DND-41 (cell line): ENCODE measurements at regions not wholly inside any gene's neighbourhood (a gene's known extent, or its start where the extent isn't known, plus 50 kb on each side); places are given as distances from the start of the nearest gene placed in this dataset.

Source experiments
- ATAC-seq: fragments of 200-7000 bp; cut with Tn5 transposase; 3 replicates; pipeline ENCODE4 v1.9.1; 2021; ENCODE audit warnings: low read depth; ENCODE audit not compliant: insufficient read depth
- DNase-seq: peaks from one replicate; pipeline ENCODE4 v3.0.0-alpha.2; 2020
- H2AFZ ChIP-seq: 2 replicates; pipeline ENCODE4 v1.6.0; 2012; ENCODE audit warnings: low read depth, low read length
- H3K27ac ChIP-seq: 2 replicates; pipeline ENCODE4 v1.5.1; 2012; ENCODE audit warnings: low read length, inconsistent platforms
- H3K27me3 ChIP-seq: fragments of 200-600 bp; sonication (generic); 2 replicates; pipeline ENCODE4 v1.6.0; 2012; ENCODE audit warnings: low read length, mild to moderate bottlenecking, inconsistent platforms; ENCODE audit not compliant: insufficient read depth, poor library complexity
- H3K36me3 ChIP-seq: 2 replicates; pipeline ENCODE4 v1.5.1; 2012; ENCODE audit warnings: low read length, inconsistent platforms; ENCODE audit not compliant: insufficient read depth
- H3K4me1 ChIP-seq: 2 replicates; pipeline ENCODE4 v1.5.1; 2012; ENCODE audit warnings: mild to moderate bottlenecking, low read length; ENCODE audit not compliant: insufficient read depth
- H3K4me2 ChIP-seq: 2 replicates; pipeline ENCODE4 v1.6.0; 2012; ENCODE audit warnings: mild to moderate bottlenecking, moderate library complexity, low read length, inconsistent platforms; ENCODE audit not compliant: insufficient read depth
- H3K4me3 ChIP-seq, 2 experiments: fragments of 200-600 bp in 1 of 2; shearing (Covaris generic) in 1 of 2; 2 replicates each; pipeline ENCODE4 v1.5.1; 2012 to 2016; ENCODE audit warnings: inconsistent platforms in 2 of 2, low read length in 2 of 2, mild to moderate bottlenecking in 2 of 2, low read depth in 1 of 2, moderate library complexity in 1 of 2
- H3K79me2 ChIP-seq: 2 replicates; pipeline ENCODE4 v1.6.0; 2012; ENCODE audit warnings: low read length, inconsistent platforms; ENCODE audit not compliant: insufficient read depth
- H3K9ac ChIP-seq: 2 replicates; pipeline ENCODE4 v1.6.0; 2012; ENCODE audit warnings: low read depth, mild to moderate bottlenecking, inconsistent platforms, low read length, moderate library complexity
- H3K9me3 ChIP-seq: 2 replicates; pipeline ENCODE4 v1.5.1; 2012; ENCODE audit warnings: low read length, moderate library complexity, mild to moderate bottlenecking, inconsistent platforms; ENCODE audit not compliant: insufficient read depth, severe bottlenecking
- H4K20me1 ChIP-seq: 2 replicates; pipeline ENCODE4 v1.6.0; 2012; ENCODE audit warnings: low read length; ENCODE audit not compliant: insufficient read depth
- EZH2 ChIP-seq: IDR thresholded peaks from 3 replicates; pipeline ENCODE4 v1.6.1; 2012; ENCODE audit warnings: borderline replicate concordance, low read depth, mild to moderate bottlenecking, moderate library complexity, low read length, inconsistent platforms; ENCODE audit not compliant: severe bottlenecking
- TF ChIP-seq, protein P1 (sequence below): IDR thresholded peaks from 2 replicates; pipeline ENCODE4 v1.5.1; 2012; ENCODE audit warnings: borderline replicate concordance, low read length, moderate library complexity, mild to moderate bottlenecking; ENCODE audit not compliant: poor library complexity, severe bottlenecking; ENCODE audit errors: extremely low read depth

DNA sequence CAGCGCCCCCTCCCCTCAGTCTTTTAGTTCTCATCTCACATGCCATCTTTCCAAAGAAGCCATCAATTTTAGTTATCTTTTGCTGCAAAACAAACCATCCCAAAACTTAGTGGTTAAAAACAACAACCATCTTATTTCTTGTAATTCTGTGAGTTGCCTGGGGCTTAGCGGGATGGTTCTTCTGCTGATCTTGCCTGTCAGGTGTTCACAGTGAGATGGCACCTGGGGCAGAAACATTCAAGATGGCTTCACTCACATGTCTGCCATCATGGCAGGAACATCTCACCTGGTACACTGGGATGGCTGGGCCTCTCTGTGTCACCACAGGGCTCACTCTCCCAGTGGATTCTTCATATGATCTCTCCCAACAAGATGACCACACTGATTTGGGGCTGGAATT lies 67.6 kb upstream of the KCNK12 start:
- H3K4me2 ChIP-seq = no peak overlapping the region
- no peak for TF ChIP-seq EZH2
- TF ChIP-seq, protein P1, sequence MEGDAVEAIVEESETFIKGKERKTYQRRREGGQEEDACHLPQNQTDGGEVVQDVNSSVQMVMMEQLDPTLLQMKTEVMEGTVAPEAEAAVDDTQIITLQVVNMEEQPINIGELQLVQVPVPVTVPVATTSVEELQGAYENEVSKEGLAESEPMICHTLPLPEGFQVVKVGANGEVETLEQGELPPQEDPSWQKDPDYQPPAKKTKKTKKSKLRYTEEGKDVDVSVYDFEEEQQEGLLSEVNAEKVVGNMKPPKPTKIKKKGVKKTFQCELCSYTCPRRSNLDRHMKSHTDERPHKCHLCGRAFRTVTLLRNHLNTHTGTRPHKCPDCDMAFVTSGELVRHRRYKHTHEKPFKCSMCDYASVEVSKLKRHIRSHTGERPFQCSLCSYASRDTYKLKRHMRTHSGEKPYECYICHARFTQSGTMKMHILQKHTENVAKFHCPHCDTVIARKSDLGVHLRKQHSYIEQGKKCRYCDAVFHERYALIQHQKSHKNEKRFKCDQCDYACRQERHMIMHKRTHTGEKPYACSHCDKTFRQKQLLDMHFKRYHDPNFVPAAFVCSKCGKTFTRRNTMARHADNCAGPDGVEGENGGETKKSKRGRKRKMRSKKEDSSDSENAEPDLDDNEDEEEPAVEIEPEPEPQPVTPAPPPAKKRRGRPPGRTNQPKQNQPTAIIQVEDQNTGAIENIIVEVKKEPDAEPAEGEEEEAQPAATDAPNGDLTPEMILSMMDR = no peak
- no peak overlapping the region for H3K27ac ChIP-seq
- no peaks in the 10 kb centered on the region for H3K9me3 ChIP-seq
- DNase-seq (no peak), ATAC-seq (no peak)
- no peak overlapping the region for H2AFZ ChIP-seq
- no peak overlapping the region for H3K9ac ChIP-seq
- H3K36me3 ChIP-seq = no peaks in the 10 kb centered on the region
- H4K20me1 ChIP-seq = no peaks in the 10 kb centered on the region
- H3K79me2 ChIP-seq = no peaks in the 10 kb centered on the region
- H3K4me3 ChIP-seq = no peak overlapping the region
- H3K4me1 ChIP-seq = no peaks in the 10 kb centered on the region
- no peaks in the 10 kb centered on the region for H3K27me3 ChIP-seq

DNA sequence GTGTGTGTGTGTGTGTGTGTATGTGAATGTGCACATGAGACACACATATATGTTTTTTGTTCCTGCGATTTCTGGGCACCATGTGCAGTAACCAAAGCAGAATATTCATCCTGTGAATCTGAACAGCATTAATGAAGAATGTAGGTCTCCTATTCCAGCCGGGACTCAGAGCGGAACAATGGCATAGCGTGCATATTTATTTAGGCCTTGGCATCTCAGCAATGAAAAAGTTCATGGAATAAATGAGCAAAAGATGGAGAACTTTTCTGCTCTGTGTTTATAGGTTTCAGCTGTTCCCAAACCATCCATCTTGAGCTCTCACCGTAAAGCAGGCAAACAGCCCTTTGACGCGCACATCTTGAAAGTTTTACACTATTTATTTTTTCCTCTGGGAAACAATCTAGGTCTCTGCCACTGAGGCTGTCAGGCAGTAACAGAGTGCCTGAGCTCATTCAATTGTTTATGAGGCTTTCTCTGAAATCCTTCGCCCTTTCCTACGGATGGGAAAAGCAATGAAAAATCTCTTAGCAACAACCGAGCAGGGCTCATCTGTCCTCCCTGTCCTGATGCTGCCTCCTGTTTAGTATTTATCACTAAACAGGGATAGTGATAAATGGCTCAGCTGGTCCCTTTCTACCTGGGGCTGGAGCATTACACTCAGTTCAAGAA lies 65.9 kb upstream of the KCNK12 start:
- Histone ChIP-seq H4K20me1 (no peaks in the 10 kb centered on the region), H3K79me2 (no peaks in the 10 kb centered on the region), H3K9ac (no peak overlapping the region), H3K4me1 (no peaks in the 10 kb centered on the region), H3K4me2 (no peak overlapping the region), H2AFZ (no peak overlapping the region), H3K4me3 (no peak overlapping the region), H3K36me3 (no peaks in the 10 kb centered on the region), H3K27me3 (no peaks in the 10 kb centered on the region), H3K27ac (no peak overlapping the region), H3K9me3 (no peaks in the 10 kb centered on the region)
- TF ChIP-seq EZH2 = no peak
- TF ChIP-seq, protein P1 = no peak
- ATAC-seq (no peak), DNase-seq (no peak)

DNA sequence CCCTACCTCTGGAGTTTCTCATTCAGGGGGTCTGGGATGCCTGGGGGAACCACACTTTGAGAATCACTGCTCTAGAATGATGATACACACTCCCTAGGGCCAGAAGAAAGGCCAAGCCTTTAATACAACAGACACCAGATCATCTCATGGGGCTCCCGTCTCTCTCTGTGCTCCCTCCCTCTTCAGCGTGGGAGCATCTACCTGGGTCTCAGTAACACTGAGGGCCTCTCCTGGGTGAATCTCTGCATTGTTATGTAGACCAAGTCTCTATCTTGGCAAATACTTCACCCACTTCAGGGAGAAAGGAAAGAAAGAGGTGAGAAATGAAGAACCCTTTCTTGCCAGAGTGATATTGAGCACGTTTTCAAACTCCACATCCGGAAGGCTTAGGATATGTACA lies 65.4 kb upstream of the KCNK12 start:
- Histone ChIP-seq H2AFZ (no peak overlapping the region), H3K4me1 (no peaks in the 10 kb centered on the region)

More for the DNA sequence above, 65.4 kb upstream of the KCNK12 start:
- H3K4me2 ChIP-seq = no peak overlapping the region
- no peaks in the 10 kb centered on the region for H3K79me2 ChIP-seq
- DNase-seq (no peak), ATAC-seq (no peak)
- no peaks in the 10 kb centered on the region for H3K36me3 ChIP-seq
- TF ChIP-seq EZH2 = no peak
- TF ChIP-seq, protein P1 = no peak
- no peaks in the 10 kb centered on the region for H3K9me3 ChIP-seq
- no peak overlapping the region for H3K27ac ChIP-seq
- H3K27me3 ChIP-seq = no peaks in the 10 kb centered on the region
- H4K20me1 ChIP-seq = no peaks in the 10 kb centered on the region
- no peak overlapping the region for H3K4me3 ChIP-seq
- H3K9ac ChIP-seq = no peak overlapping the region
